Endothelial cell of umbilical vein (primary cell): ENCODE measurements at regions not wholly inside any gene's neighbourhood (a gene's known extent, or its start where the extent isn't known, plus 50 kb on each side); places are given as distances from the start of the nearest gene placed in this dataset.

Experiments used
- BruUV-seq: library from RNA; stranded (reverse); fragments of 400-500 nt; replicated peaks from 2 replicates; lab custom pipeline; 2021; lab: Mats Ljungman, UMichigan
- CTCF ChIA-PET: fragments of 300-600, 350-600 bp; sonication (Branson Sonifier 250); formaldehyde crosslinking; loops from one replicate; lab custom pipeline; 2021; ENCODE audit warnings: antibody characterized with exemption, inconsistent platforms; lab: Charles Lee
- POLR2A ChIA-PET: fragments of 300-600, 350-600 bp; sonication (Branson Sonifier 250); formaldehyde crosslinking; loops from one replicate; lab custom pipeline; 2021; ENCODE audit warnings: antibody characterized with exemption, inconsistent platforms; lab: Charles Lee
- DNase-seq: peaks from one replicate; pipeline ENCODE4 v3.0.0-alpha.2; 2011; ENCODE audit warnings: low read depth, low spot score
- FAIRE-seq: peaks from 2 replicates; lab custom pipeline; 2011; peaks lifted over from hg19 to GRCh38; lab: Jason Lieb, UNC
- H2AFZ ChIP-seq: 2 replicates; pipeline ENCODE4 v1.6.0; 2012; ENCODE audit warnings: low read depth, low read length, control low read depth, inconsistent platforms
- H3K27ac ChIP-seq: 2 replicates; pipeline ENCODE4 v1.5.1; 2011; ENCODE audit warnings: low read depth, mild to moderate bottlenecking, control low read depth, low read length, moderate library complexity; ENCODE audit not compliant: insufficient read depth
- H3K27me3 ChIP-seq, 2 experiments: 2 replicates each; pipeline versions ENCODE4 v1.6.0 to v1.6.1; 2011; ENCODE audit warnings: low read length in 2 of 2, mixed read lengths in 1 of 2; ENCODE audit not compliant: control insufficient read depth in 2 of 2, insufficient read depth in 2 of 2
- H3K36me3 ChIP-seq, 2 experiments: 2 replicates in 1 of 2; 3 replicates in 1 of 2; pipeline ENCODE4 v1.5.1; 2011; ENCODE audit warnings: low read length in 2 of 2, mild to moderate bottlenecking in 1 of 2, moderate library complexity in 1 of 2; ENCODE audit not compliant: control insufficient read depth in 2 of 2, insufficient read depth in 2 of 2; ENCODE audit errors: extremely low read depth in 1 of 2
- H3K4me1 ChIP-seq: 3 replicates; pipeline ENCODE4 v1.5.1; 2011; ENCODE audit warnings: mild to moderate bottlenecking, low read length; ENCODE audit not compliant: control insufficient read depth, insufficient read depth; ENCODE audit errors: extremely low read depth
- H3K4me2 ChIP-seq: 2 replicates; pipeline ENCODE4 v1.6.1; 2011; ENCODE audit warnings: low read length, control low read depth, mixed read lengths; ENCODE audit not compliant: insufficient read depth
- H3K4me3 ChIP-seq, 3 experiments: fragments of 200-600 bp in 1 of 3; sonication (generic), shearing (Covaris generic) in 1 of 3; replicated peaks in 1 of 3; 2 replicates each; pipeline ENCODE4 v1.5.1; 2011 to 2016; ENCODE audit warnings: control low read depth in 3 of 3, low read length in 3 of 3, mild to moderate bottlenecking in 2 of 3, inconsistent platforms in 1 of 3, low read depth in 1 of 3, moderate library complexity in 1 of 3; ENCODE audit not compliant: insufficient read depth in 1 of 3
- H3K79me2 ChIP-seq: 2 replicates; pipeline ENCODE4 v1.6.0; 2012; ENCODE audit warnings: low read length, inconsistent platforms; ENCODE audit not compliant: control insufficient read depth, insufficient read depth
- H3K9ac ChIP-seq: replicated peaks from 2 replicates; pipeline ENCODE3; 2011; ENCODE audit warnings: low read length, control low read depth; ENCODE audit not compliant: insufficient read depth; ENCODE audit errors: extremely low read depth
- H3K9me1 ChIP-seq: replicated peaks from 3 replicates; pipeline ENCODE4 v1.6.0; 2011; ENCODE audit warnings: mild to moderate bottlenecking, low read length; ENCODE audit not compliant: control insufficient read depth, insufficient read depth; ENCODE audit errors: extremely low read depth
- H3K9me3 ChIP-seq: replicated peaks from 2 replicates; pipeline ENCODE4 v1.5.1; 2012; ENCODE audit warnings: low read length, inconsistent platforms; ENCODE audit not compliant: control insufficient read depth, insufficient read depth
- H4K20me1 ChIP-seq: replicated peaks from 2 replicates; pipeline ENCODE3; 2011; ENCODE audit warnings: mild to moderate bottlenecking, low read length; ENCODE audit not compliant: control insufficient read depth, insufficient read depth; ENCODE audit errors: extremely low read depth
- EZH2 ChIP-seq: IDR thresholded peaks from 2 replicates; pipeline ENCODE4 v1.6.1; 2012; ENCODE audit warnings: borderline replicate concordance, low read depth, mild to moderate bottlenecking, moderate library complexity, low read length, inconsistent platforms; ENCODE audit not compliant: severe bottlenecking
- FOS ChIP-seq: IDR thresholded peaks from 2 replicates; pipeline ENCODE4 v1.6.1; 2011; ENCODE audit warnings: mild to moderate bottlenecking, low read length, moderate library complexity, borderline replicate concordance; ENCODE audit not compliant: insufficient read depth
- GATA2 ChIP-seq: IDR thresholded peaks from 2 replicates; pipeline ENCODE4 v1.7.0; 2011; ENCODE audit warnings: low read depth, mild to moderate bottlenecking, moderate library complexity, mixed read lengths, low read length; ENCODE audit not compliant: insufficient read length, insufficient read depth
- JUN ChIP-seq: IDR thresholded peaks from 2 replicates; pipeline ENCODE4 v1.6.1; 2011; ENCODE audit warnings: borderline replicate concordance, low read depth; ENCODE audit not compliant: insufficient read length, insufficient read depth
- MYC ChIP-seq: IDR thresholded peaks from one replicate; pipeline ENCODE4 v1.6.1; 2011; ENCODE audit warnings: mild to moderate bottlenecking, low read depth, low read length
- POLR2A ChIP-seq: IDR thresholded peaks from 2 replicates; pipeline ENCODE4 v1.6.1; 2012; ENCODE audit warnings: low read depth, mild to moderate bottlenecking, control low read depth, low read length
- POLR2AphosphoS5 ChIP-seq: IDR thresholded peaks from 2 replicates; pipeline ENCODE4 v1.6.1; 2012; ENCODE audit warnings: low read depth, mild to moderate bottlenecking, control low read depth, low read length, moderate library complexity; ENCODE audit not compliant: insufficient read depth
- dilution Hi-C: fragments of 300-500 bp; cut with MboI; formaldehyde crosslinking; loops from one replicate; pipeline ENCODE4 v1.15.0; 2019; ENCODE audit warnings: low sequenced_read_pairs; ENCODE audit not compliant: extremely low pct_ligation_motif_present
- intact Hi-C: fragments of 100-400 bp; cut with micrococcal nuclease; formaldehyde crosslinking; loops from one replicate; pipeline ENCODE4 v1.10.0; 2022
- TF ChIP-seq, protein P1 (sequence below): IDR thresholded peaks from 2 replicates; pipeline ENCODE4 v1.6.1; 2011; ENCODE audit not compliant: insufficient read depth, insufficient read length
- TF ChIP-seq, protein P2 (sequence below), 2 donors: IDR thresholded peaks; 1 replicate in 1 of 2; 2 replicates in 1 of 2; pipeline ENCODE4 v1.5.1; 2011; ENCODE audit warnings: low read length in 2 of 2, mild to moderate bottlenecking in 2 of 2, moderate library complexity in 2 of 2, control low read depth in 1 of 2, inconsistent platforms in 1 of 2, low read depth in 1 of 2; ENCODE audit not compliant: insufficient read depth in 1 of 2; ENCODE audit errors: extremely low read depth in 1 of 2

DNA sequence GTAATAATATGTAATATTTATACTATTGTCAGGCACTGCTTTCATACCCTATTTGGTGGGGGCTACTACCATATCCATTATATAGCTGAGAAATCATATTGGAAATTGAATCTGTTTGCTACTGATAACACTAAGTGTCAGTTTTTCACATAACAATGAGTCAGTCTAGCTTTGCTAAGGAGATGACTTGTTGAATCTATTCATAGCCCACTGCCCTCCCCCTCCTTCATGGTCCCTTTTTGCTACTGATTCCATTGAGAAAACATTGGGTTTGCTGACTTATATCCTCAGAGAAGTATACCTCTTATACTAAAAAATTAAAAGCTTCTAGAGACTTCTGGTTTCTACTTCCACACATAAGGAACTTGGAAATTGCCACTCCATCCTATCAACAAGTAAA lies 1898.4 kb downstream of the STIM2 start:
- ChIA-PET CTCF (no interaction called here), POLR2A (no interaction called here)
- no peak overlapping the region for H2AFZ ChIP-seq

More for the DNA sequence above, 1898.4 kb downstream of the STIM2 start:
- FAIRE-seq, result no peak
- Histone ChIP-seq H3K9me3 (no peaks in the 10 kb centered on the region), H4K20me1 (no peaks in the 10 kb centered on the region), H3K9me1 (no peaks in the 10 kb centered on the region), H3K79me2 (no peaks in the 10 kb centered on the region), H3K9ac (no peak overlapping the region), H3K4me2 (no peak overlapping the region), H3K36me3 (no peaks in the 10 kb centered on the region), H3K4me1 (no peaks in the 10 kb centered on the region), H3K27me3 (no peaks in the 10 kb centered on the region), H3K27ac (no peak overlapping the region), H3K4me3 (no peak overlapping the region)
- dilution Hi-C loops, result no loop called here
- intact Hi-C loops, result no loop called here
- no peak for TF ChIP-seq JUN
- TF ChIP-seq POLR2A, result no peak
- TF ChIP-seq, protein P1, sequence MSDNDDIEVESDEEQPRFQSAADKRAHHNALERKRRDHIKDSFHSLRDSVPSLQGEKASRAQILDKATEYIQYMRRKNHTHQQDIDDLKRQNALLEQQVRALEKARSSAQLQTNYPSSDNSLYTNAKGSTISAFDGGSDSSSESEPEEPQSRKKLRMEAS, result no peak
- TF ChIP-seq GATA2, result no peak
- TF ChIP-seq, protein P2, sequence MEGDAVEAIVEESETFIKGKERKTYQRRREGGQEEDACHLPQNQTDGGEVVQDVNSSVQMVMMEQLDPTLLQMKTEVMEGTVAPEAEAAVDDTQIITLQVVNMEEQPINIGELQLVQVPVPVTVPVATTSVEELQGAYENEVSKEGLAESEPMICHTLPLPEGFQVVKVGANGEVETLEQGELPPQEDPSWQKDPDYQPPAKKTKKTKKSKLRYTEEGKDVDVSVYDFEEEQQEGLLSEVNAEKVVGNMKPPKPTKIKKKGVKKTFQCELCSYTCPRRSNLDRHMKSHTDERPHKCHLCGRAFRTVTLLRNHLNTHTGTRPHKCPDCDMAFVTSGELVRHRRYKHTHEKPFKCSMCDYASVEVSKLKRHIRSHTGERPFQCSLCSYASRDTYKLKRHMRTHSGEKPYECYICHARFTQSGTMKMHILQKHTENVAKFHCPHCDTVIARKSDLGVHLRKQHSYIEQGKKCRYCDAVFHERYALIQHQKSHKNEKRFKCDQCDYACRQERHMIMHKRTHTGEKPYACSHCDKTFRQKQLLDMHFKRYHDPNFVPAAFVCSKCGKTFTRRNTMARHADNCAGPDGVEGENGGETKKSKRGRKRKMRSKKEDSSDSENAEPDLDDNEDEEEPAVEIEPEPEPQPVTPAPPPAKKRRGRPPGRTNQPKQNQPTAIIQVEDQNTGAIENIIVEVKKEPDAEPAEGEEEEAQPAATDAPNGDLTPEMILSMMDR (IDR thresholded peaks at IDR 0.05; ENCODE audit: extremely low read depth in 1 of 2, insufficient read depth in 1 of 2, low read depth in 1 of 2, low read length in 2 of 2), result no peak
- TF ChIP-seq EZH2, result no peak
- no peak for TF ChIP-seq POLR2AphosphoS5
- no peak for TF ChIP-seq FOS
- TF ChIP-seq MYC, result no peak
- no peak for DNase-seq
- BruUV-seq, result no TSS peak
